HG02885 (cell line): ENCODE measurements at regions not wholly inside any gene's neighbourhood (a gene's known extent, or its start where the extent isn't known, plus 50 kb on each side); places are given as distances from the start of the nearest gene placed in this dataset.

Experiments used
- ATAC-seq: cut with Tn5 transposase; IDR thresholded peaks from one replicate; pipeline ENCODE4 v1.9.1; 2021; ENCODE audit warnings: mild to moderate bottlenecking; ENCODE audit not compliant: unreplicated experiment, poor library complexity

- ATAC-seq: no peak
Observed at GRCh38 chr20:63117151-63117550, 98.8 kb downstream of the YTHDF1 start.

DNA sequence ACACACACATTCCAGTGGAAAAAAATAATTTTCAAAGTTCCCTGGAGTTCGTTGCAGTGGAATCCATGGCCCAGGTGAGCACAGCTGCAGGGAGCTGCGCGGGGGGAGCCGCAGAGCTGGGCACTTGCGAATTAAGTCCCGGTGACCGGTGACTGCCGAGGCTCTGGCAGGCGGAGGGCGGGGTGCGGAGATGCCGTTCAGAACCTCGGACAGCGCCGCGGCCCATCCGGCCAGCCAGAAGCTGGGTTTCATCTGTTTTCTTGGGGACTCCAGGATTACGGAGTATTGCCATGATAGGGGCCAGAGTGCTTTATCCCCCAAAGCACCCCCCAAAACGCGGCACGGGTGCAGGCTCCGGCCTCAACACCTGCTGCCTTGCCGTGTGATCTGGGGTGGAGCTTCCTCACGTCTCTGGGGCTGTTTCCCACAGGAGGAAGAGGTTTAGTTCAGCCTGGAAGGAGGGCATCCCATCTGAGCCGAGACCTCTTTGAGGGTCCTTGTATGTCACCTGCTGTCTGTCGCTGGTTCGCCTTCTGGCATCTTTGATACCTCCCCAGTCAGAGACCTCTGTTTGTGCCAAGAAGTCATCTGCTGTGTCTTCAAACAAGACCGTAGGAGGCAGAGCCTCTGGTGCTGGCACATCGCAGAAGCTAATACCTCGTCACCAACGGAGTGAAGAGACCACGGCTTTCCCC lies 99.4 kb downstream of the YTHDF1 start:
- ATAC-seq: no peak

DNA sequence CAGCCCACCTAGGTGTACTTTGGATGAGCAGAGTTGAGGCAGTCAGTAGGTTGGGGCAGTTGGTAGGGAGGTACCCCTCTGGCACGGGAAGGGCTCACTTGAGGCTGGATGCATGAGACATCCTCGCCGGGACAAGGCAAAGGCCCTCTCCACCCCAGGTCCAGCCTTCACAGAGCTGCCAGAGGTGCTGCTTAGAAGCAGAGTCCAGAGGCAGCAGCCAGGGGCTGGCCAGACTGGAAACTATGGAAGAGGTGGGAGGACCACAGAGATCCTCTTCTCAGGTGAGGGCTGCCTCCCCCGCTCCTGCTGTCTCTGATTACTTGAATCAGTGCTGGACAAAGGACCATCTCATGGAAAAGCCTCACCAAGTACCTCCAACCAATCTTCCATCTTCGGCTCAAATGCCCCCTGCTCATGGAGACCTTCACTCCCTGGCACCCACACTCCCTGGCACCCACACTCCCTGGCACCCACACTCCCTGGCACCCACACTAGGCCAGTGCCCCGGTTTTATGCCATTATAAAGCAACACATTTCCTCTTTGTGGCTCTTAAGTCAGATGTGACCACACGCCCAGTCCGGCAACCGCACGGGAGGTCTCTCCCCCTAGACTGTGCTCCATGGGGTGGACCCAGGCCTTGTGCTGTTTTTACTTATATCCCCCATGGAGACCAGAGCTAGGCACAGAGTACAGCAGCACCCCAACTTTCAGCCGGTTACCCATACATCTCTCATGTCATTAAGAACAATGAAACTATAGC lies 100.1 kb downstream of the YTHDF1 start:
- no peak for ATAC-seq

GRCh38 chr20:63114693-63115311 lies 101.1 kb downstream of the YTHDF1 start:
- no peak for ATAC-seq

- ATAC-seq: no peak
Observed at GRCh38 chr20:63114006-63114692, 101.8 kb downstream of the YTHDF1 start.

- no peak for ATAC-seq
Observed at GRCh38 chr20:63112491-63113219, 103.3 kb downstream of the YTHDF1 start.

DNA sequence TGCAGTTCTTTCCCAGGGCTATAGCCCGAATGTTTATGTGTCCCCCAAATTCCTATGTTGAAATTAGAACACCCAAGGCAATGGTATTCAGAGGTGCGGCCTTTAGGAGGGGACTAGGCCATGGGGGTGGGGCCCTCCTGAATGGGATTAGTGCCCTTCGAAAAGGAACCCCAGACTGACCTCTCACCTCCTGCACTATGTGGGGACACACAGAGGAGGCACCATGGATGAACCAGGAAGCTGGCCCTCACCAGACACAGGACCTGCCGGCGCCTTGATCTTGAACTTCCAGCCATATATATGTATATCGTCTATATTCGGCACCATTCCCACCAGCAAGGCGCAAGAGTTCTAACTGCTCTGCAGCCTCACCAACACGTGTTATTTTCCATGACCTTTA lies 101.5 kb upstream of the BHLHE23 start:
- ATAC-seq: no peak

DNA sequence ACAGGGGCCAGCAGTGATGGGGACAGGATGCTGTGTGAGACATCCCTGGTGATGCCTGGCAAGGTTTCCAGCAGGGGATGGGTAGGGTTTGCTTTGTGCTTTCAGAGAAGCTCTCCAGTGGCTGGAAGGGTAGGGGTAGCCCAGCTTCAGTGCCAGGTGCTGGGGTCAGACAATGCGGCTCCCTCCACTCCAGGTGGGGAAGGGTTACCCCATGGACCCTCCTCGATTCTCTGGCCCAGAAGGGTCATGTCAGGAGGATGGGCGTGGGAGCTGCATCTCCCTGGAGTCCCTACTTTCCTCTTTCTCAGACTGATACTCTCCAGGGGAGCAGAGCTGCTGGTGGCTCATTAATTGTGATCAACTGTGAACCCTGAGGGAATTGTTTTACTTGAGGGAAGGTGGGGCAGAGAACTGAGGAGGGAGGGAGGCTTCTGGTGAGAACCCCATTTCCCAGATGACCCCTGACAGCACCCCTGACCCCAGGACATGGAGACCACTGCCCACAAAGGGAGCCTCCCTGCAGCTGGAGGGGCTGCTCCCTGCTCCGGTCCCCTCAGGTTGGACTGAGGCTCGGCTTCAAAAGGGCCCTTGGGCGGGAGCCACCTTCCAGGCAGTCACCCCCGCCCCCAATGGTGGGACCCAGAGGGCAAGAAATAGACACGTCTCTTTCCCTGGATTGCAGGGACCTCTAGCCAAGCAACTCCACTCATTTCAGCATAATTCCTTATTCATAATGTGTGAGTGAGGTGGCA lies 100.9 kb upstream of the BHLHE23 start:
- ATAC-seq: no peak

GRCh38 chr20:63106765-63107448 lies 100.1 kb upstream of the BHLHE23 start:
- no peak for ATAC-seq

DNA sequence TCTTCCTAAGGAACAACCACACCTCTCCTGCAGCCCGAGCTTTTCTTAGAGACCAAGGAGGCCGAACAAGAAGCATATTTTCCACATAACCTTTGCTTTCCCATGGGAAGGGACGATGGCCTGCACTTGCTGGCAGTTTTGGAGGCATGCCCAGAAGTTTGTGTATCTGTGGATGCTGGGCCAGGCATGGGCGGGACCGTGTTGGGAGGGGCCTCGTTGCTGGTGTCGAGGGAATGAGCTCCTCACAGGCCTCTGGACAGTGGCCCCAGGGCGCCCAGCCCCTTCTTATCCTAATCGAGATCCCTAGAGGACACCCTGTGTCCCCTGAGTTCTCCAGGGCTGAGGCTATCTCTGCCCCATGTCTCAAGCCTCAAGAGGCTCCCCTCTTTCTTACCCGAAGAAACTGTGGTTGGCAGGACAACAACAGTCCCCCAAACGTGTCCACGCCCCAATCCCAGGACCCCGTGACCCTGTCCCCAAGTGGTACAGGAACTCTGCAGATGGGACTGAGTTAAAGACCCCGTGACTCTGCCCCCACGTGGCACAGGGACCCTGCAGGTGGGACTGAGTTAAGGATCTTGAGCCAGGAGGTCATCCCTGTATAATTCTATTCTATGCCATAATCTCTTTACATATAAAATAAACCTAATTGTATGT lies 99.5 kb upstream of the BHLHE23 start:
- no peak for ATAC-seq

GRCh38 chr20:63105211-63106107 lies 98.7 kb upstream of the BHLHE23 start:
- ATAC-seq: no peak

GRCh38 chr20:63104312-63105181 lies 97.8 kb upstream of the BHLHE23 start:
- no peak for ATAC-seq

- ATAC-seq: no peak
Observed at GRCh38 chr20:63103402-63104311, 96.9 kb upstream of the BHLHE23 start.

DNA sequence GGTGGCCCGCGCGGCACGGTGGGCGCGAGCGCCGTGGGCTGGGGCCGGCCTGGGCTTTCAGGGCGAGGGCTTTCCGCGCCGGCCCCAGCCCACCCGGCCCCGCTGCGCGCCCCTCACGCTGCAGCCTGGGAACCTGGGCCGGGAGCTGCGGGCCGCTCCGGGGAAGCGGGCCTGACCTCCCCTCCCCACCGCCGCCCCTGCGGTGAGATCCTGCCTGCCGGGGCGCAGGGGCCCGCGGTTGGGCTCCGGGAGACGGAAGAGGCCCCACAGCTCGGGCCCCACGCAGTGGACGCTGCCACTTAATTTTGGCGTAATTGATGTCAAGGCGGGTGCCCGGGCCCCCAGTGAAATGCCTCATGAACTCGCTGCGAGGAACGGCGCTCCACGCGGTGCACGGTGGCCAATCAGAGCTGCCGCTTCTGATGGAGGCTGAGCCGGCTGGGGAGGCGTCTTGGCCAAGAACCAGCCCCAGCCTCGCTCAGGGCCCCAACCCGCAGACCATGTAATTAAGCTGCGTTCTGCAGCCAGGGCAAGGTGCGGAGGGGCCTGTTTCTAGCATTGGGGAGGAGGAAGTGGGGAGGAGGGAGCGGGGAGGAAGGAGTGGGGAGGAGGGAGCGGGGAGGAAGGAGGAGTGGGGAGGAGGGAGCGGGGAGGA lies 96.1 kb upstream of the BHLHE23 start:
- ATAC-seq: no peak
